Activated CD4-positive, alpha-beta T cell treated with anti-CD3 and anti-CD28 coated beads for 24 hours (primary cell): ENCODE measurements at regions not wholly inside any gene's neighbourhood (a gene's known extent, or its start where the extent isn't known, plus 50 kb on each side); places are given as distances from the start of the nearest gene placed in this dataset.
"Not testable (repeated sequence)": the region's sequence is repeated elsewhere in the genome, so short reads cannot be mapped to it uniquely, and the experiment has no call there.

Source experiments
- DNase-seq, 2 donors: peaks; one replicate each; pipeline ENCODE4 v3.0.0-alpha.2; 2020; ENCODE audit warnings: low read depth in 2 of 2

GRCh38 chr3:125916376-125916978, 52.5 kb upstream of the ROPN1B start:
- DNase-seq, result peak in 1 of 2 donors; percentile 93

GRCh38 chr3:125917020-125917549, 51.9 kb upstream of the ROPN1B start:
- DNase-seq, result not testable (repeated sequence)

GRCh38 chr3:125918024-125918423, 51.0 kb upstream of the ROPN1B start:
- not testable (repeated sequence) for DNase-seq

- not testable (repeated sequence) for DNase-seq
Observed at GRCh38 chr3:125918451-125918850, 50.5 kb upstream of the ROPN1B start.

GRCh38 chr3:125918866-125919265, 50.1 kb upstream of the ROPN1B start:
- DNase-seq, result not testable (repeated sequence)
